ENCODE measurements at regions not wholly inside any gene's neighbourhood (a gene's known extent, or its start where the extent isn't known, plus 50 kb on each side); places are given as distances from the start of the nearest gene placed in this dataset.

DNA sequence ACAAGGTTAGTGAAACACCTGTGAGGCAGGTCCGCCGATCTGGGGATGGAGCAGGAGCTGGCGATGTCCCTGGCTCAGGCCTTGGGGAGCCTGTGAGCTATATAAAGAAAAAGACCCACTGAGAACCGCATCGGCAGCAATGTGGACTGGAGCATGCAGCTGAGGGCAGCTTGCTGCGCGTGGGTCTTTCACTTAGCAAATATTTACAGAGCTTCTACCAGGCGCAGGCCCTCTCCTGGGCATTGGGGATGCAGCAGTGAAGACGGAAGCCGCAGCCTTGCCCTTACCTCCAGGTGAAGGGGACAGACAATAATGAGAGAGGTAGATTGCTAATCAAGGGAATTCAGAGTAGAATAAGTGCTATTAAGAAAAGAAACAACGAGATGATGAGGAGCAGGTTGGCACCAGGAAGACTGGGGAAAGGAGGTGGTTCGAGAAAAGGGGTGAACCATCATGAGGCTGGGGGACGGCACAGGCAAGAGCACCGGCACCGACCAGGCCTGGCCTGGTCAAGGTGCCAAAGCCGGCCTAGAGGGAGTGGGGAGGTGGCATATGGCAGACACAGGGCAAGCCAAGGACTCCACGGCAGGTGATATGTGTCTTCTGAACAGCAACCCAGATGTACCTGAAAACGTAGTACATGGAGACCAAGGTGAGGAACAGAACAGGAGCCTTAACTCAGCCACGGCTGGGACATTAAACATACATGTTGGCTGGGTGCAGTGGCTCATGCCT, 60.7 kb upstream of the PAX7 start:
- Histone ChIP-seq H3K4me3 (replicated peaks; ENCODE audit: low read depth, low read length) (no peak overlapping the region), H3K36me3 (ENCODE audit: control insufficient read depth, insufficient read depth, low read length) (no peaks in the 10 kb centered on the region), H3K27me3 (replicated peaks; ENCODE audit: control insufficient read depth, insufficient read depth, low read length) (peaks cover 1% of the 10 kb centered on the region)
- DNase-seq (ENCODE audit: extremely low read depth, insufficient read length): no peak
- TF ChIP-seq, protein P1, sequence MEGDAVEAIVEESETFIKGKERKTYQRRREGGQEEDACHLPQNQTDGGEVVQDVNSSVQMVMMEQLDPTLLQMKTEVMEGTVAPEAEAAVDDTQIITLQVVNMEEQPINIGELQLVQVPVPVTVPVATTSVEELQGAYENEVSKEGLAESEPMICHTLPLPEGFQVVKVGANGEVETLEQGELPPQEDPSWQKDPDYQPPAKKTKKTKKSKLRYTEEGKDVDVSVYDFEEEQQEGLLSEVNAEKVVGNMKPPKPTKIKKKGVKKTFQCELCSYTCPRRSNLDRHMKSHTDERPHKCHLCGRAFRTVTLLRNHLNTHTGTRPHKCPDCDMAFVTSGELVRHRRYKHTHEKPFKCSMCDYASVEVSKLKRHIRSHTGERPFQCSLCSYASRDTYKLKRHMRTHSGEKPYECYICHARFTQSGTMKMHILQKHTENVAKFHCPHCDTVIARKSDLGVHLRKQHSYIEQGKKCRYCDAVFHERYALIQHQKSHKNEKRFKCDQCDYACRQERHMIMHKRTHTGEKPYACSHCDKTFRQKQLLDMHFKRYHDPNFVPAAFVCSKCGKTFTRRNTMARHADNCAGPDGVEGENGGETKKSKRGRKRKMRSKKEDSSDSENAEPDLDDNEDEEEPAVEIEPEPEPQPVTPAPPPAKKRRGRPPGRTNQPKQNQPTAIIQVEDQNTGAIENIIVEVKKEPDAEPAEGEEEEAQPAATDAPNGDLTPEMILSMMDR (IDR thresholded peaks at IDR 0.05; ENCODE audit: insufficient read depth, low read length, poor library complexity, severe bottlenecking): no peak

DNA sequence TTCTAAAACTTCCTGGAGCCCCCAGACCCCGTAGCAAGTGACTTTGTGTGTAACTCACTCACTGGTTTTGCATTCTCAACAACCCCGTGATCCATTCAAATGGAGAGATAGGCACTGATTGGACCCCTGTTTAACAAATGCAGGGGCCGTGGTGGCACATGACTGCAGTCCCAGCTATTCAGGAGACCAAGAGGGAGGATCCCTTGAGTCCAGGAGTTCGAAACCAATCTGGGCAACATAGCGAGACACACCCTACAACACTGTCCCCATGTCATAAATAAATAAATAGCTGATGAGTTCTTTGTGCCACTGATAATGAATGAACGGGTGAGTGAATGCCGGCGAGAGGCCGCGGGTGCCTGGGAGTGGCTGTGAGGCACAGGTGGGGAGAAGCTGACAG, 59.4 kb upstream of the PAX7 start:
- H3K27me3 ChIP-seq (replicated peaks; ENCODE audit: control insufficient read depth, insufficient read depth, low read length): peaks cover 1% of the 10 kb centered on the region
- TF ChIP-seq, protein P1 (IDR thresholded peaks at IDR 0.05; ENCODE audit: insufficient read depth, low read length, poor library complexity, severe bottlenecking): no peak
- no peak overlapping the region for H3K4me3 ChIP-seq (replicated peaks; ENCODE audit: low read depth, low read length)
- DNase-seq (ENCODE audit: extremely low read depth, insufficient read length): no peak
- H3K36me3 ChIP-seq (ENCODE audit: control insufficient read depth, insufficient read depth, low read length): no peaks in the 10 kb centered on the region

DNA sequence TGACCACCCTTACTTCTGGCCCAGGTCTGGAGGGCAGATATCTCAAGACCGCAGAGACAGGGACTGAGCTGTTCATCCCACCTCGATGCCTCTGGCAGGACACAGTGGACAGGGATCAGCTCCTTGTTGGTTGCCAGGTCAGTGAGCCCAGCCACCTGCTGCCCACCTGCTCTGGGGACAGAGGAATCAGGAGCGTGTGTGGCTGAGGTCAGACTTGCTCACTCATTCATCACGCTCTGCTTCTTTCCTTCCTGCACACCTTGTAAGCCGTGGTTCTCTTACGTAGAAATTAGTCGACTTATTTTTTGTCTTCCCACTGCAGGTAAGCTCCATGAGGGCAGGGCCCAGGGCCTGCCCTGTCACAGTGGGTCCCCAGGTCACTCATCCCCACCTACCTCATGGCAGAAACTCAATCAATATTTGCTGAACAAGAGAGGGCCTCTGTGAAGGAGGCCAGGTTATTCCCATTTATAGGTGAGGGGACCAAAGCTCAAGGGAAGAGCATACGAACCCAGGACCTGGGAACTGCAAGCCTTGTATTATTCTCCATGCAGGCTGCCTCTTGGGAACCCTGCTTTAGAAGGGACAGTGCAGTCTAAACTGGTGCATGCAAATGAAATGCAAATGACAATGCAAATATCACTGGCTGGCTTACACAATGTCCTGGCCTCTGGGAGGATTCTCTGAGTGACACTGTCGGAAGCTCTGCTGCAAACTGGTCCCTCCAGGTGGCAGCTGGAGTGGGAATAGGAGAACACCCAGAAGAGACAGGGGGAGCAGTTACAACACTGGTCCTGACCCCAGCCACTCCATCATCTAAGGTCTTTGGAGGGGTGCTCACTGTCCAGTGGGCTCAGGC, 58.4 kb upstream of the PAX7 start:
- no peak overlapping the region for H3K4me3 ChIP-seq (replicated peaks; ENCODE audit: low read depth, low read length)
- H3K27me3 ChIP-seq (replicated peaks; ENCODE audit: control insufficient read depth, insufficient read depth, low read length): peaks cover 1% of the 10 kb centered on the region
- H3K36me3 ChIP-seq (ENCODE audit: control insufficient read depth, insufficient read depth, low read length): no peaks in the 10 kb centered on the region
- no peak for DNase-seq (ENCODE audit: extremely low read depth, insufficient read length)
- TF ChIP-seq, protein P1 (IDR thresholded peaks at IDR 0.05; ENCODE audit: insufficient read depth, low read length, poor library complexity, severe bottlenecking): no peak

DNA sequence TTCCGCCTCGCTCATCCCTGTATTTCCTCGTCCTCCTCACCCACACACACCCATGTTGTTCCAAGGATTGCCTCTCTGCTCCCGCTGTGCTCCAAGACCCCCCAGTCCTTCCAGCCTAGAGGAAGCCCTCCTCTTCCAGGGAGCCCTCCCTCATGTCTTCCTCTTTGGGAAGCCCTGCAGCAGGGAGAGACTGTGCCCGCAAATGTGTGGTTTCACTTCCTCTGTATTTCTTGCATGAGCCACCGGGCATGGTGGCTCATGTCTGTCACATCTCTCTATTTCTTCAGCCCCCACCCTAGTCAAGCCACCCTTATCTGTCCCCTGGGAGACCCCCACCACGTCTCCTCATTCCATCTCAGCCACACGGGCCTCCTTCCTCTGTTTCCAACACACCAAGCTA, 57.5 kb upstream of the PAX7 start:
- H3K27me3 ChIP-seq (replicated peaks; ENCODE audit: control insufficient read depth, insufficient read depth, low read length): peaks cover 1% of the 10 kb centered on the region
- TF ChIP-seq, protein P1 (IDR thresholded peaks at IDR 0.05; ENCODE audit: insufficient read depth, low read length, poor library complexity, severe bottlenecking): no peak
- H3K36me3 ChIP-seq (ENCODE audit: control insufficient read depth, insufficient read depth, low read length): no peaks in the 10 kb centered on the region
- DNase-seq (ENCODE audit: extremely low read depth, insufficient read length): no peak
- H3K4me3 ChIP-seq (replicated peaks; ENCODE audit: low read depth, low read length): no peak overlapping the region

DNA sequence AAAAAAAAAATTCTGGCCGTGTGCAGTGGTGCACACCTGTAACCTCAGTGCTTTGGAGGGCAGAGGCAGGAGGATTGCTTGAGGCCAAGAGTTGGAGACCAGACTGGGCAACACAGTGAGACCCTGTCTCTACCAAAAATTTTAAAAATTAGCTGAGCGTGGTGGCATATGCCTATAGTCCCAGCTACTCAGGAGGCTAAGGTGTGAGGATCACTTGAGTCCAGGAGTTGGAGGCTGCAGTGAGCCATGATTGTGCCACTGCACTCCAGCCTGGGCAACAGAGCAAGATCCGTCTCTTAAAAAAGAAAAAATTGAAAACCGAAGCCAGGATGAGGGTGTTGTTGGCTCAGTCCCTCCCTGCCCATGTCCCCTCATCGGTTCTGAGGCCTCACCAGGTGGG, 55.9 kb upstream of the PAX7 start:
- TF ChIP-seq, protein P1 (IDR thresholded peaks at IDR 0.05; ENCODE audit: insufficient read depth, low read length, poor library complexity, severe bottlenecking): no peak
- Histone ChIP-seq H3K36me3 (ENCODE audit: control insufficient read depth, insufficient read depth, low read length) (no peaks in the 10 kb centered on the region), H3K27me3 (replicated peaks; ENCODE audit: control insufficient read depth, insufficient read depth, low read length) (peaks cover 1% of the 10 kb centered on the region; the same call in 1 of the 2 replicates), H3K4me3 (replicated peaks; ENCODE audit: low read depth, low read length) (no peak overlapping the region)
- no peak for DNase-seq (ENCODE audit: extremely low read depth, insufficient read length)
